ENCODE measurements at regions not wholly inside any gene's neighbourhood (a gene's known extent, or its start where the extent isn't known, plus 50 kb on each side); places are given as distances from the start of the nearest gene placed in this dataset.

DNA sequence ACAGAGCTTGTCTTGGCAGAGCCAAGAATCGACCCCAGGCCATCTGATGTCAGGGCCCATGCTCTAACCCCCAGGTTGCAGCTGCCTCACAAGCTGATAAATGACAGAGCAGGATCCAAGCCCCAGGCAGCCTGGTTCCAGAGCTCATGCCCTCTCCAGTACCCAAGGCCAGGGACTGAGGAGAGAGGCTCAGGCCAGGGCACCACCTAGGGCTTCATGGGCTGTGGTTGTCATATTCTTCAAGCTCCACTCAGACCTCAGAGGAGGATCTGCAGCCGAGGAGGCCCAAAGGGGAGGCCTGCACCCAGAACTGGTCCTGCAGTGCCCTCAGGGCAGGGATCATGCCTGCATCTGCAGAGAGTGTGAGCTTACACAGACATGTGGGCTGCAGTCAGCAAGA lies 301.1 kb downstream of the MATN1 start:
- TF ChIP-seq, protein P1, sequence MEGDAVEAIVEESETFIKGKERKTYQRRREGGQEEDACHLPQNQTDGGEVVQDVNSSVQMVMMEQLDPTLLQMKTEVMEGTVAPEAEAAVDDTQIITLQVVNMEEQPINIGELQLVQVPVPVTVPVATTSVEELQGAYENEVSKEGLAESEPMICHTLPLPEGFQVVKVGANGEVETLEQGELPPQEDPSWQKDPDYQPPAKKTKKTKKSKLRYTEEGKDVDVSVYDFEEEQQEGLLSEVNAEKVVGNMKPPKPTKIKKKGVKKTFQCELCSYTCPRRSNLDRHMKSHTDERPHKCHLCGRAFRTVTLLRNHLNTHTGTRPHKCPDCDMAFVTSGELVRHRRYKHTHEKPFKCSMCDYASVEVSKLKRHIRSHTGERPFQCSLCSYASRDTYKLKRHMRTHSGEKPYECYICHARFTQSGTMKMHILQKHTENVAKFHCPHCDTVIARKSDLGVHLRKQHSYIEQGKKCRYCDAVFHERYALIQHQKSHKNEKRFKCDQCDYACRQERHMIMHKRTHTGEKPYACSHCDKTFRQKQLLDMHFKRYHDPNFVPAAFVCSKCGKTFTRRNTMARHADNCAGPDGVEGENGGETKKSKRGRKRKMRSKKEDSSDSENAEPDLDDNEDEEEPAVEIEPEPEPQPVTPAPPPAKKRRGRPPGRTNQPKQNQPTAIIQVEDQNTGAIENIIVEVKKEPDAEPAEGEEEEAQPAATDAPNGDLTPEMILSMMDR (conservative IDR thresholded peaks at IDR 0.05; ENCODE audit: low read length) = no peak
- no peak for TF ChIP-seq EZH2phosphoT487 (IDR thresholded peaks at IDR 0.05; ENCODE audit: borderline replicate concordance)
